Fibroblast of lung (primary cell): ENCODE measurements at regions not wholly inside any gene's neighbourhood (a gene's known extent, or its start where the extent isn't known, plus 50 kb on each side); places are given as distances from the start of the nearest gene placed in this dataset.
"Not testable (repeated sequence)": the region's sequence is repeated elsewhere in the genome, so short reads cannot be mapped to it uniquely, and the experiment has no call there.

Experiments
- DNase-seq, 2 donors: peaks; one replicate each; pipeline versions ENCODE4 v3.0.0 to v3.0.0-alpha.2; 2010; ENCODE audit warnings: low read depth in 2 of 2
- H2AFZ ChIP-seq: 2 replicates; pipeline ENCODE4 v1.5.1; 2012; ENCODE audit warnings: low read length, control low read depth, inconsistent platforms
- H3K27ac ChIP-seq: 2 replicates; pipeline ENCODE4 v1.5.1; 2011; ENCODE audit warnings: low read length, control low read depth; ENCODE audit not compliant: insufficient read depth
- H3K27me3 ChIP-seq: 2 replicates; pipeline ENCODE4 v1.5.1; 2011; ENCODE audit warnings: mild to moderate bottlenecking, low read length; ENCODE audit not compliant: control insufficient read depth, insufficient read depth
- H3K36me3 ChIP-seq: 2 replicates; pipeline ENCODE4 v1.5.1; 2011; ENCODE audit warnings: low read length; ENCODE audit not compliant: control insufficient read depth, insufficient read depth
- H3K4me1 ChIP-seq: 2 replicates; pipeline ENCODE4 v1.5.1; 2011; ENCODE audit warnings: low read length; ENCODE audit not compliant: control insufficient read depth, insufficient read depth; ENCODE audit errors: extremely low read depth
- H3K4me2 ChIP-seq: 2 replicates; pipeline ENCODE4 v1.5.1; 2011; ENCODE audit warnings: low read length, control low read depth; ENCODE audit not compliant: insufficient read depth; ENCODE audit errors: extremely low read depth
- H3K4me3 ChIP-seq, 4 experiments: fragments of 200-600 bp in 1 of 4; sonication (generic) in 1 of 4; replicated peaks in 1 of 4; 2 replicates each; pipeline ENCODE4 v1.5.1; 2011 to 2016; ENCODE audit warnings: low read length in 4 of 4, low read depth in 3 of 4, mild to moderate bottlenecking in 3 of 4, control low read depth in 2 of 4, inconsistent platforms in 1 of 4, mixed read lengths in 1 of 4; ENCODE audit not compliant: insufficient read depth in 1 of 4; ENCODE audit errors: control extremely low read depth in 1 of 4
- H3K79me2 ChIP-seq: 2 replicates; pipeline ENCODE4 v1.5.1; 2012; ENCODE audit warnings: mild to moderate bottlenecking, low read length, inconsistent platforms; ENCODE audit not compliant: control insufficient read depth, insufficient read depth
- H3K9ac ChIP-seq: 2 replicates; pipeline ENCODE4 v1.5.1; 2011; ENCODE audit warnings: mild to moderate bottlenecking, low read length, control low read depth; ENCODE audit not compliant: insufficient read depth
- H3K9me3 ChIP-seq: 2 replicates; pipeline ENCODE4 v1.5.1; 2012; ENCODE audit warnings: low read depth, low read length; ENCODE audit not compliant: control insufficient read depth, insufficient read depth
- H4K20me1 ChIP-seq: 2 replicates; pipeline ENCODE4 v1.5.1; 2011; ENCODE audit warnings: low read length; ENCODE audit not compliant: control insufficient read depth, insufficient read depth; ENCODE audit errors: extremely low read depth
- CTCF ChIP-seq, 2 donors: IDR thresholded peaks in 1 of 2; conservative IDR thresholded peaks in 1 of 2; 1 replicate in 1 of 2; 2 replicates in 1 of 2; pipeline ENCODE4 v1.5.1; 2011 to 2012; ENCODE audit warnings: low read length in 2 of 2, control low read depth in 1 of 2, inconsistent platforms in 1 of 2, low read depth in 1 of 2, mild to moderate bottlenecking in 1 of 2
- EZH2 ChIP-seq: IDR thresholded peaks from 2 replicates; pipeline ENCODE4 v1.5.1; 2012; ENCODE audit warnings: low read length, control low read depth, mild to moderate bottlenecking; ENCODE audit errors: missing control alignments

GRCh38 chr7:124247691-124248090 is 214.8 kb upstream of the TMEM229A start:
- H3K4me2 ChIP-seq = no peak overlapping the region
- H3K4me1 ChIP-seq = no peaks in the 10 kb centered on the region
- no peaks in the 10 kb centered on the region for H3K27me3 ChIP-seq
- TF ChIP-seq CTCF (conservative IDR thresholded peaks at IDR 0.05 in 1 of 2, IDR thresholded peaks at IDR 0.05 in 1 of 2; ENCODE audit: low read depth in 1 of 2, low read length in 2 of 2) (no peak), EZH2 (no peak)
- no peaks in the 10 kb centered on the region for H3K36me3 ChIP-seq
- DNase-seq = no peak
- H3K9me3 ChIP-seq = no peaks in the 10 kb centered on the region
- no peaks in the 10 kb centered on the region for H3K79me2 ChIP-seq
- no peak overlapping the region for H3K27ac ChIP-seq
- no peak overlapping the region for H2AFZ ChIP-seq
- no peak overlapping the region for H3K4me3 ChIP-seq
- H4K20me1 ChIP-seq = no peaks in the 10 kb centered on the region
- H3K9ac ChIP-seq = no peak overlapping the region

- H3K4me3 ChIP-seq = no peak overlapping the region
- no peaks in the 10 kb centered on the region for H3K4me1 ChIP-seq
- DNase-seq = peak; percentile 27 to 42
- H3K4me2 ChIP-seq = no peak overlapping the region
- no peak overlapping the region for H2AFZ ChIP-seq
- no peaks in the 10 kb centered on the region for H3K9me3 ChIP-seq
- H3K27me3 ChIP-seq = no peaks in the 10 kb centered on the region
- H3K79me2 ChIP-seq = no peaks in the 10 kb centered on the region
- H3K27ac ChIP-seq = no peak overlapping the region
- H3K9ac ChIP-seq = no peak overlapping the region
- TF ChIP-seq EZH2 (no peak), CTCF (conservative IDR thresholded peaks at IDR 0.05 in 1 of 2, IDR thresholded peaks at IDR 0.05 in 1 of 2; ENCODE audit: low read depth in 1 of 2, low read length in 2 of 2) (no peak)
- H4K20me1 ChIP-seq = no peaks in the 10 kb centered on the region
- H3K36me3 ChIP-seq = no peaks in the 10 kb centered on the region
Measured at GRCh38 chr7:124246262-124246863, 213.5 kb upstream of the TMEM229A start.

- not testable (repeated sequence) for H3K4me3 ChIP-seq, H3K9ac ChIP-seq, H3K4me1 ChIP-seq, H3K79me2 ChIP-seq, H3K27me3 ChIP-seq, H3K27ac ChIP-seq, DNase-seq, H3K9me3 ChIP-seq, H4K20me1 ChIP-seq, H3K4me2 ChIP-seq, H3K36me3 ChIP-seq, H2AFZ ChIP-seq
Measured at GRCh38 chr7:124244469-124244868, 211.6 kb upstream of the TMEM229A start.
